Esophagus squamous epithelium (tissue), 4 donors: ENCODE measurements at regions not wholly inside any gene's neighbourhood (a gene's known extent, or its start where the extent isn't known, plus 50 kb on each side); places are given as distances from the start of the nearest gene placed in this dataset.

Experiments
- POLR2A ChIP-seq, 4 donors: fragments of 450-650 bp; IDR thresholded peaks; one replicate each; pipeline ENCODE4 v1.6.1; 2017; ENCODE audit warnings: antibody characterized with exemption in 4 of 4, mild to moderate bottlenecking in 4 of 4, moderate library complexity in 3 of 4
- TF ChIP-seq, protein P1 (sequence below), 6 experiments: fragments of 450-650 bp in 4 of 6; fragments of 200-600 bp in 2 of 6; sonication (generic) in 2 of 6; IDR thresholded peaks; one replicate each; pipeline ENCODE4 v1.5.1; 2016 to 2019; ENCODE audit warnings: antibody characterized with exemption in 6 of 6, mild to moderate bottlenecking in 4 of 6, moderate library complexity in 4 of 6

- TF ChIP-seq POLR2A (IDR thresholded peaks at IDR 0.05), result no peak
- TF ChIP-seq, protein P1, sequence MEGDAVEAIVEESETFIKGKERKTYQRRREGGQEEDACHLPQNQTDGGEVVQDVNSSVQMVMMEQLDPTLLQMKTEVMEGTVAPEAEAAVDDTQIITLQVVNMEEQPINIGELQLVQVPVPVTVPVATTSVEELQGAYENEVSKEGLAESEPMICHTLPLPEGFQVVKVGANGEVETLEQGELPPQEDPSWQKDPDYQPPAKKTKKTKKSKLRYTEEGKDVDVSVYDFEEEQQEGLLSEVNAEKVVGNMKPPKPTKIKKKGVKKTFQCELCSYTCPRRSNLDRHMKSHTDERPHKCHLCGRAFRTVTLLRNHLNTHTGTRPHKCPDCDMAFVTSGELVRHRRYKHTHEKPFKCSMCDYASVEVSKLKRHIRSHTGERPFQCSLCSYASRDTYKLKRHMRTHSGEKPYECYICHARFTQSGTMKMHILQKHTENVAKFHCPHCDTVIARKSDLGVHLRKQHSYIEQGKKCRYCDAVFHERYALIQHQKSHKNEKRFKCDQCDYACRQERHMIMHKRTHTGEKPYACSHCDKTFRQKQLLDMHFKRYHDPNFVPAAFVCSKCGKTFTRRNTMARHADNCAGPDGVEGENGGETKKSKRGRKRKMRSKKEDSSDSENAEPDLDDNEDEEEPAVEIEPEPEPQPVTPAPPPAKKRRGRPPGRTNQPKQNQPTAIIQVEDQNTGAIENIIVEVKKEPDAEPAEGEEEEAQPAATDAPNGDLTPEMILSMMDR (IDR thresholded peaks at IDR 0.05), result no peak
Measured at GRCh38 chr2:77939801-77940200, 417.6 kb upstream of the LRRTM4 start.
